Ramos (cell line): ENCODE measurements at regions not wholly inside any gene's neighbourhood (a gene's known extent, or its start where the extent isn't known, plus 50 kb on each side); places are given as distances from the start of the nearest gene placed in this dataset.
"Not testable (repeated sequence)": the region's sequence is repeated elsewhere in the genome, so short reads cannot be mapped to it uniquely, and the experiment has no call there.

Experiments
- in situ Hi-C: fragments of 300-500 bp; cut with MboI; formaldehyde crosslinking; loops from one replicate; pipeline ENCODE4 v1.14.3; 2022; ENCODE audit warnings: low sequenced_read_pairs; ENCODE audit not compliant: unreplicated experiment

GRCh38 chrX:5324546-5324945 is 904.1 kb downstream of the NLGN4X start:
- in situ Hi-C loops = no loop called here

GRCh38 chrX:5314148-5314547 is 914.5 kb downstream of the NLGN4X start:
- in situ Hi-C loops = no loop called here

- in situ Hi-C loops = no loop called here
Observed at GRCh38 chrX:5307416-5307815, 921.3 kb downstream of the NLGN4X start.

- in situ Hi-C loops = no loop called here
Observed at GRCh38 chrX:5306654-5307121, 922.0 kb downstream of the NLGN4X start.

GRCh38 chrX:5305452-5305851 is 923.2 kb downstream of the NLGN4X start:
- in situ Hi-C loops = no loop called here

GRCh38 chrX:5295004-5295403 is 933.7 kb downstream of the NLGN4X start:
- in situ Hi-C loops = no loop called here

- in situ Hi-C loops = no loop called here
Observed at GRCh38 chrX:5290635-5291034, 938.0 kb downstream of the NLGN4X start.

- in situ Hi-C loops = not testable (repeated sequence)
Observed at GRCh38 chrX:5289949-5290348, 938.7 kb downstream of the NLGN4X start.

- in situ Hi-C loops = no loop called here
Observed at GRCh38 chrX:5278908-5279307, 949.8 kb downstream of the NLGN4X start.

GRCh38 chrX:5265324-5265850 is 963.3 kb downstream of the NLGN4X start:
- in situ Hi-C loops = no loop called here

GRCh38 chrX:5250106-5250505 is 978.6 kb downstream of the NLGN4X start:
- in situ Hi-C loops = no loop called here

- in situ Hi-C loops = no loop called here
Observed at GRCh38 chrX:5242091-5242790, 986.4 kb downstream of the NLGN4X start.

GRCh38 chrX:5236749-5237148 is 991.9 kb downstream of the NLGN4X start:
- in situ Hi-C loops = no loop called here

- in situ Hi-C loops = no loop called here
Observed at GRCh38 chrX:5236096-5236495, 992.6 kb downstream of the NLGN4X start.

- in situ Hi-C loops = no loop called here
Observed at GRCh38 chrX:5233830-5234229, 994.8 kb downstream of the NLGN4X start.

GRCh38 chrX:5220421-5220820 is 1008.2 kb downstream of the NLGN4X start:
- in situ Hi-C loops = no loop called here

GRCh38 chrX:5194806-5195205 is 1033.9 kb downstream of the NLGN4X start:
- in situ Hi-C loops = no loop called here

GRCh38 chrX:5180135-5180741 is 1048.4 kb downstream of the NLGN4X start:
- in situ Hi-C loops = no loop called here

GRCh38 chrX:5176766-5177165 is 1051.9 kb downstream of the NLGN4X start:
- in situ Hi-C loops = no loop called here

- in situ Hi-C loops = no loop called here
Observed at GRCh38 chrX:5163663-5164062, 1065.0 kb downstream of the NLGN4X start.

GRCh38 chrX:5155301-5155700 is 1073.4 kb downstream of the NLGN4X start:
- in situ Hi-C loops = no loop called here

GRCh38 chrX:5145957-5146356 is 1082.7 kb downstream of the NLGN4X start:
- in situ Hi-C loops = no loop called here
